Activated CD4-positive, alpha-beta T cell treated with anti-CD3 and anti-CD28 coated beads for 1 hour (primary cell): ENCODE measurements at regions not wholly inside any gene's neighbourhood (a gene's known extent, or its start where the extent isn't known, plus 50 kb on each side); places are given as distances from the start of the nearest gene placed in this dataset.

Source experiments
- DNase-seq: peaks from one replicate; pipeline ENCODE4 v3.0.0-alpha.2; 2020

DNA sequence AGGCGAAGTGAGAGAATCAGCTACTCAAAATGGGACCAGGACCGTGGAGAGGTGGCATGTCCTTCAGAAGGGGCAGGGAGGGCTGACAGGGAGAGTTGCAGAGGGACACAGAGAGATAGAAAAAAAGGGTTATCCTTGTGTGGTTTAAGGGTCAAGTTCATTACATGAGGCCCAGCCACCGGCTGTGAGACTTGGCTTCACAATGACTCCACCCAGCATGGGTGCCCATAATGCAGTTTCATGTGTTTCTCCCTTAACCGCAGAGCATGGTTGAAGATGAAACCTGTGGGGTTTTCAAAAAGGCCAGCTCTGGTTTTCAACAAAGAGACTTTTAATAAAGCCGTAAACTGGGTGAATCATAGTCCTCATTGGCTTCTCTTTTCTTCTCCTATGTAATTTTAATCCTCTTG is 164.6 kb downstream of the KLF5 start:
- DNase-seq = no peak

DNA sequence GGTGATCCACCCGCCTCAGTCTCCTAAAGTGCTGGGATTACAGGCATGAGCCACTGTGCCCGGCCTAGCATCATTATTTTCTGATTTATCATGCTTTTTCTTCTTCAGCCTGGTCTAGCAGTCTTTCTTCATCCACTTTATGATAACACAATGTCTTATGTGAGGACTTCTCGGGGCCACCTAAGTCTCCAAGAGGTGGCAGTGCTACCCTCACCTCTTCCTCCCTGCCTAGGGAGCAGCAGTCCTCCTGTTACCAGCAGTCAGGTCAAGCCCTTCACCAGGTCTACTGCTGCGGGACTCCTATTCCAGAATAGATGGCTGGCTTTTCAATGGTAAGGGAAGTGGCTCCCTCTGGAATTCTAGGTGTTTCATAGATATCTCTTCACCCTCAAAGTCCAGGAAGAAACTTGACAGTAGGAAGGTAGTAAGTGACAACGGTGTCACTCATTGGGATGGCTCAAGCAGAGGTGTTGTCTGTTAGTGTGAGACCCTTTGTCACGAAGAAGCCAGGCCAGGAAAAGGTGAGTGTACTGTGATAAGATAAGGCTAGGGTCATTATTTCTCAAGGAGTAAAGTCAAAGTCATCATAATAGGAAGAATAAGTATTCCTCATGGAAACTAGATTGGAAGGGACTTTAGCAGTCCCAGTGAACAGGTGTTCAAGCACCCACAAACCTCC is 164.0 kb downstream of the KLF5 start:
- DNase-seq = no peak

DNA sequence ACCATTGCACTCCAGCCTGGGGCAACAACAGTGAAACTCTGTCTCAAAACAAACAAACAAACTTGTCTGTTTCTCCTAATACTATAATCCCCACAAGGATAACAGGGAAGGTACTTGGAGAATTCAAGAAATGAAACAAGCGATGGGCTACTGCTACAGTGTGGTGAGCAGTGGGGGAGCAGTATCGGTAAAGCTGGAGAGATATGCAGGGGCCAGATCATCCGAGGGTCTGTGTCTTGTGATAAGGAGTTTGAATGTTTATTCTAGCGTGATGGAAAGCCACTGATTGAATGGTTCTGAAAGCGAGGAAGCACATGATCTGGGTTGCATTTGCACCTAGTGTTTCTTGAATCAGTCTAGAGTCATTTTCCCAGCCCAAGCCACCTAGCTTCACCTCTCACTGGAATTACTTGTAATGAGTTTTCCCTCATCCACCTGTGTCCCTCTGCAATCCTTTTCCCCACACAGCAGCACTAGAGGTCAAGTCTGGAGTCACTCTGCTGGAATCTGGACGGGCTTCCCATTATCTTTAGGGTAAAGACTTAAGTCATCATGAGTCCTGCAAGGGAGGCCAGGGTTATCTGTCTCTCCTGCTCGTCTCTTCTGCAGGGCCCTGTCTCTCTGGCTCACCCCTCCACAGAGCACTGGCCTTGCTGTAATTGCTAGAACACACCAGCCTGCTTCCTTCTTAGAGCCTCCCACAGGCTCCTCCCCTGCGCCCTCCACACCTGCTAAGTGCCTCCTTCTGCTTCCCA is 162.3 kb downstream of the KLF5 start:
- no peak for DNase-seq

DNA sequence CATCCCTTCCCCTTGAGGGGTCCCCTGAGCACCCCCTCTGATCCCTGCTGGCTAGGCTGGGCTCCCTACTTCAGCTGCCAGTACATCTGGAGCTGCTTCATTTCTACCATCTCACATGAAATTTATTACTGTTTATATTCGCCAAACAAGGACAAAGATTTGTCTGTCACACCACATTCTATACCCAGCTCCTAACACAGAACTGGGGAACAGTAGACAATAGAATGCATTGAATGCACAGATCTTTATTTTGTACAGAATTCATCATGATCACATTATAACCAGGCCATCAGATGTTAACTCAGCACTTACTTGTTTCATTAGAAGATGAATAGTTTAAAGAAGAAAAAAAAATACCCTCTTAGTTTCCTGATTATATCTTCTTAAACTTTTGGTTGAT is 159.4 kb downstream of the KLF5 start:
- no peak for DNase-seq

DNA sequence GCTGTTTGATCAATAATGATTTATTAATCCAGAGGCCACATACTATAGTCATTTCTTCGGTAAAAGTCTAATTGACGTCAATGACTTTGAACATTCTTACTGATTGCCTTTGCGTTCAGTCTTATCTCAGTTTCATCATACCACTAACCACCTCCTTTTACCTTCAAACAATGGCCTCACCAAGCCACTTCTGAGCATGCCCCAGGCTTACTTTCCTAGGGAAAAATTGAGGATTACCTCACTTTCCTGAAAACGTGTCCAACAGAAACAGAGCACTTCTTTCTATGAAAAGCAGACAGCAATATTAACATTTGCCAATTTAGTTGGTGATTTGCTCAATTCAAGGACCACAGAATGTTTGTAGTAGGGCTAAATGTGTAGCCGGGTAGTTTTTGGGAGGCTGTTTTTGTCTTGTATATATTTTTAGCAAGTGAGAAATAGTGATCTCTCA is 157.6 kb downstream of the KLF5 start:
- DNase-seq = no peak

DNA sequence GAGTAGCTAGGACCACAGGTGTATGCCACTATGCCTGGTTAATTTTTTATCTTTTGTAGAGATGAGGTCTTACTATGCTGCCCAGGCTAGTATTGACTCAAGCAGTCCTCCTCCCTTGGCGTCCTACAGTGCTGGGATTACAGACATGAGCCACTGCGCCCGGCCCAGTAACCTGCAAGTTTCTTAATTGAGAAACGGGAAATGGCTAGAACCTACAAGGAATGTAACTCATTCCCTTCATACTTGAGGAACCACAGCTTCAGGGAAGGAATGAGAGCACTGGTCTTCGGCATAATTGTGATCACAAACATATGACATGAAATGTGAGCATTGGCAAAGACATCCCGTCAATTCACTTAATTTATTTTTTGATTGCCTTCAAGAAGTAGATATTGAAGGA is 157.0 kb downstream of the KLF5 start:
- no peak for DNase-seq

DNA sequence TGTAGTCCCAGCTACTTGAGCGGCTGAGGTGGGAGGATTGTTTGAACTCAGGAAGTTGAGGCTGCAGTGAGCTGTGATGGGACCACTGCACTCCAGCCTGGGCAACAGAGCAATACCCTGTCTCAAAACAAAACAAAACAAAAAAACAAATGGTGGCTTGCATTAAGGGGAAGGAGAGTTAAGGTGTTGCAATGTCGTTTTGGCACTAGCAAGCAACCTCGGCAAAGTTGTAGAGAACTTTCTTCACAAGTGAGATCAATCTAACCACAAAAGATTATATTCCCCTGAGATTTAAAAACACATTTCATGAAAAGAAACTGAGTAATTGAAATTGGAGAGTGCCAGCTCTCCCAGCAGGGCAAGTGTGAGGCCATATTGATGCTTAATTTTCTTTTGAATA is 153.7 kb downstream of the KLF5 start:
- DNase-seq = no peak

DNA sequence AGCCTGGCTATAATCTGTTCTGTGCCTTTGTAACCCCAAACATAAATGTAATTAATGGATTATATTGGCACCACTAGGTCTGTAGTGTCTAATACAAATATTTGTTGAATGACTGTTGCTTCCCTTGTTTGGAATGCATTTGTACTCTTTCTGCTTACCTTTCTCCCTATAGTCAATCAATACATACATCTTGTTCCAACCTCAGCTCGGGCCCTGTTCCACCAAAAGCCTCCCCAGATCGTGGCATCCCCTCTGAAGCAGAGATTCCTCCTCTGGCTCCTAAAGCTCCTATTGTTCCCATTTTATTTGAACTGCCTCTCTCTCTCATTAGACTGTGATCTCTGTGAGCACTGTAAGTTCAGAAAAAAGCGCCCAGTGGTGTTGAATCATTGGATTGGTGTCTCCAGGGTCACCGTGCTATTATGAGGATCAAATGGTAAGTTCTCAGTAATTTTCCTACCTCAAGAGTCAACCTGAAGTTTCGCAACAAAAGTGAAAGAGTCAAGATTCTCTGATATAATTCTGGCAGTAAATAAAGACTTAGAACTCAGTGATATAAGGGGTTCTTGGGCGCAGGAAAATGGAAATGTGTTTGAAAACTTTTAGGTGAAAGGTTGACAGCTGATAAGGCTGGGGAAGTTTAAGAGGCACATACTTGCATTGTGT is 151.5 kb downstream of the KLF5 start:
- DNase-seq = no peak

DNA sequence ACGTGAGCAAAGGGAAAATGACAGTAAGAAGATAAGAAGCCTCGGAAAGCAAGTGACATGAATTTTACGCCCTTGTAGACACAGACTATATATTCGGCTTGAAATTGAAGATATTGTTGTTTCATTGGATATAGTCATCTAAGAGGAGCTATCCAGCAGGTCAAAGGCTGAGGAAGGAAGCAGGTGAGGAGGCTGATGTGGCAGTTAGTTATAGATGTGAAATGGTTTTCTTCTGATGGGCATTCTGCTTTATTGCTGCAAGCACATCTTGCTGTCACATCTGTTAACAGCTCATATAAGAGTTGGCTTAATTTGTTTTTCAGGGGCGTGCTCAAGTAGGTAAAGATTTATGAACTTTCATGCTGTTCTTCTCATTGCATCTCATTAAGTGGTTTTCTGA is 146.1 kb downstream of the KLF5 start:
- no peak for DNase-seq

DNA sequence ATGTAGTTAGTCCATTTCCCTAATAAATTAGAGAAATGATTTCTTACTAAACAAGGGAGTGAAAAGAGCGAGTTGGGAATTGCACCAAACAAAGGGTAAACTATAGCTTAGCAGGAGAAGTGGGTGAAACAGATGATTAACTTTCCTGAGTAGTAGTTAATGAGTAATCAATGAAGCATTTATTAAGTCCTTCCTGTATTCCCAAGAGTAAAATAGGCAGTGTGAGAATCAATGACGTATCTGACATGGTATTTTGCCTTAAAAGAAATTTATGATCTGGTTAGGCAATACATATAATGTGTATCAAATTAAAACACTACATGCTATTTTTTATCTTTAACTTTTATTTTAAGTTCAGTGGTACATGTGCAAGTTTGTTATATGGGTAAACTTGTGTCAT is 142.8 kb downstream of the KLF5 start:
- DNase-seq = no peak

DNA sequence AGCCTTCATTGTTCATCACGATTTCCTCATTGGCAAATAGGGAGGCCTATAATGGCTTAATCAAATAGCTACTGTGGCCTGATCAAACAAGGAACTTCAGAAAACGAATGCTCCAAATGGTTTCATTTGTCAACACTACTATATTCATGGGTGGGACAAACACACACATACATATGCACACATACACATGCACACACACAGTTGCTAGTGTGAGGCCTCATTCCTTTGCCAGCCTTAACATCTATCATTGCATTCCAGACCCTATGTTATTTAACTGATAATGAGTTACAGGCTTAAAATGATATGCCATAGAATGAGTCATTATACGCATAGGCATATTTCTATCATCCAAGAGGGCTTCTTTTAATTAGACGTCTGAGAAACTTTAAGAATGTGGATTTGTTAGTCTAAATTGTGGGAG is 140.2 kb downstream of the KLF5 start:
- no peak for DNase-seq

DNA sequence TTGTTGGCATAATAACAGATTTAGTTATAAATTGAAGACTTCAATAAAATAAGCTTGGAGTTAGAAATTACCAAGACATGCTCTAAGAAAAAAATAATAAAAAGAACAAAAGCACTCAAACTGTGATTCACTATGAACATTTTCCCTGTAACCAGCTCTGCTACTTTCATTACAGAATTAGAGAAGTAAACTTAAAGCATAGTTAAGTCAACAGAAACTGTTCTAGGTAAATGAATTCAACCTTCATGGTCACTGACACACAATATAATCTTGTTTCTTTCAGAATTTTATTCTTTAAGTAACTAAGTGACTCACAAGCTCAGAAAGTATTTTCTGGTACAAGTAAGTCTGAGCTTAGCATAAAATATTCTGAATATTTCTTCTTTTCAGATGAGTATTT is 136.3 kb downstream of the KLF5 start:
- no peak for DNase-seq

DNA sequence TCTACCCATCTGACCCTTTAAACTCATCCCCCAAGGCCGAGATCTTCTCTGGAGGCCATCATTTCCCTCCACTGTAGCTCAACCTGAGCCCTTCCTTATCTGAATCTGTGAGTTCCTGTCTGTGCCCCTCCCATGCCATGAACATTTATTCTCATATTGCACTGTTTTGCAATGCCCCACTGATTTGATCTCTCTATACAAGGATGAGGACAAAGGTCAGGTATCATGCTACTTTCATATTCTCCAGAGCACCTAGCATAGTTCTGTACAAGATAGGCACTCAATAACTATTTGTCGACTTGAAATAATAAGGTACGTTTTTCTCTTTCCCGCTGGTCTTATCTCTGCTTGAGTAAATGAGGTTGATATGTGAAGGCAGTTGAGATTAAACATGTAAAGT is 135.5 kb downstream of the KLF5 start:
- DNase-seq = no peak

DNA sequence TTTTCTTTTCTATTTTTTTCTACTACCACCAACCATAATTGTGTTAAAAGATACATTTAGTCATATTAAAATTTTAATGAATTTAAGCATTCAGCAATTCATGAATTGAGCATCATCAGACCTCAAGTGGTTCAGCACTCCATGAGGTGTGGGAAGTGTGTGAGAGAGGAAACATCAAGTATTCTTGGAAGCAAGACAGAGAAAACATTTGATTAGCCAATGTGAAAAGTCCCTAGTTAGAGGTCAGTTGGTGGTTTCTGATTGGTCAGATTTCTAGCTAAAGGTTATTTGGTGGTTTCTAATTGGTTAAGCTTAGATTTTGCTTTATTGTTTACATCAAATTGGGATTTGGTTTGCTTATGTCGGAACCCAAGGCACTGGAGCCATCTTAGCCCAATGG is 134.7 kb downstream of the KLF5 start:
- no peak for DNase-seq

DNA sequence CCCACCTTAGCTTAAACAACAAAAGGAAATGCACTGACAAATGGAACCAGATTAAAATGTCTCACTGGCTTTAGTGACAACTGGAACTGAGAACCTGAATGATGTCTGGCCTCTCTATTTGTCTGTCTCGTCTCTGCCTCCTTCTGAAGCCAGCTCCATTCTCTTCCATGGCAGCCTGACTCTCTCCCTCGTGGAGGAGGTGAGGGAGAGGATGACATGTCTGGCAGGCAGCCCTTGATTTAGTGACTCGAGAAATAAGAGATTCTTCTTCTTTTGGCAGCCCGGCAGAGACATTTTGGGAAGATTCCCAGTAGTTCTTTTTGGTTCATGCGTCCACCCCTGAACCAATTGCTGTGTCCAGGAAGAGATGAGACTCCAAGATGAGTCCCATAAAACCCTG is 131.7 kb downstream of the KLF5 start:
- DNase-seq = no peak

DNA sequence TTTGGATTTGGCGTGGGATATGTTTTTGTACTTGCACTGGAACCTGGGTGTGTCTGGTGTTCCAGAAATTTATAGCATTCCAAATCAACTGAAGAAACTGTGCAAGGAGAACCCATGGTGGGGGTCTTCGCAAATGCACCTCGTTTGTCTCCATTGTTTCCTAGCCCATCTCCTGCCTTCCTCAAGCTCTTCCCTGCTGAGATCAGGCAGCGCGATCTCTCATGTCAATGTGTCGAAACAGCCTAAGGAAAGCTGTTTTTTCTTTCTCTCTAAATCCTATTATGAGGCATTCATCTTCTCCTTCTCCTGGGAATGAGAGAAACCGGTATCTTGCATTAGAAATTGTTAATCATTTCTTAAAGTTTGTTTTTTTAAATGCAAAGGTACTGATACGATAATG is 131.0 kb downstream of the KLF5 start:
- no peak for DNase-seq

DNA sequence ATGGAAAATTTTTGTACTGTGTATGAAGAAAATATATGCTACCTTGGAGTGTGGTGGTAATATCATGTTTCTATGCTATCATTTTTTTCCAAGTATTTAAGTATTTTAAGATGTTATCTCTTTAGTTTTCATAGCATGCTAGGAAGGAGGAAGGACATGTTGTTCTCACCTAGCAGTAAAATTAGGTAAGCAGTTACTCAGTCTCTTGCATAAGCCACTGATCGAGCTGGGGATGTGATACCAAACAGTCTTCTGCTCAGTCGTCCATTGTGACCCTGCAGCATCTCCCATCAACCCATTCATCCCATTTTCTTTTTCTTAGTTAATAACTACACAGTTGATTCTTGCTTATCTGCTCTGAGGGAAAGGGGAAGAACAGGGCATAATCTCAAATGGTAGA is 130.6 kb downstream of the KLF5 start:
- no peak for DNase-seq

DNA sequence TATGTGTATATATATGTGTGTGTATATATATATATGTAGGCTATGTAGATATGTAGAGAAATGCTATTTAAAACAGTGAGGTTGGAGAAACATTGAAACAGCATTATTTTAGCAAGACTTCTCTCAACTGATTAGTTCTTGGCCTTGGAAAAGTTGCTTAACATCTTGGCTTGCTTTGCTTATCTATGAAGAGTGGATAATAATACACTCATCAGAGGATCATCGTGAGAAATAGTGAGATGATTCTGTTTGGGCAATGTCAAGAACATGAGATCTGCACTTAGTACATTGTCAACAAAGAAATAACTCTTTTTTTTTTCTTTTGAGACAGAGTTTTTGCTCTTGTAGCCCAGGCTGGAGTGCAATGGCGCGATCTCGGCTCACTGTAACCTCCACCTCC is 128.3 kb downstream of the KLF5 start:
- no peak for DNase-seq

DNA sequence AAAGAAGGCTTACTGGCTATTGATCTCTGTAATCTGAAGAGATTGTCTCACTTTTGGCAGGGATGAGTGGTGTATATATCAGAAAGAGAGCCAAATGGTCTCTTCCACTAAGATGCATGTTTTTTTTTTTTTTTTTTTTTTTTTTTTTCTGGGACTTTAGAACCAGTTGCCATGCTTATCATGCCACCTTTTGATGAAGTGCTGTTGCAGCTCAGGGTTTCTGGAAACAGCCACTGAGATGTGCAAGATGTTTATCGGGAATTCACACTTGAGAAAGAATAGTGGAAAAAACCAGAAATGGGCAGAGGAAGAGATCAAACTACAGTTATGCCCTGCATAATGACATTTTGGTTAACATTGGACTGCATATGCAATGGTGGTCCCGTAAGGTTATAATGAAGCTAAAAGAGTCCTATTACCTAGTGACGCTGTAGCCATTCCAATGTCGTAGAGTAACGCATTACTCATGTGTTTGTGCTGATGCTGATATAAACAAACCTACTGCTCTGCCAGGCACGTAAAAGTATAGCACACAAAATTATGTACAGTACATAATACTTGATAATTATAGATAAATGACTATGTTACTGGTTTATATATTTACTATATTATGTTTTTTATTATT is 121.0 kb downstream of the KLF5 start:
- no peak for DNase-seq

DNA sequence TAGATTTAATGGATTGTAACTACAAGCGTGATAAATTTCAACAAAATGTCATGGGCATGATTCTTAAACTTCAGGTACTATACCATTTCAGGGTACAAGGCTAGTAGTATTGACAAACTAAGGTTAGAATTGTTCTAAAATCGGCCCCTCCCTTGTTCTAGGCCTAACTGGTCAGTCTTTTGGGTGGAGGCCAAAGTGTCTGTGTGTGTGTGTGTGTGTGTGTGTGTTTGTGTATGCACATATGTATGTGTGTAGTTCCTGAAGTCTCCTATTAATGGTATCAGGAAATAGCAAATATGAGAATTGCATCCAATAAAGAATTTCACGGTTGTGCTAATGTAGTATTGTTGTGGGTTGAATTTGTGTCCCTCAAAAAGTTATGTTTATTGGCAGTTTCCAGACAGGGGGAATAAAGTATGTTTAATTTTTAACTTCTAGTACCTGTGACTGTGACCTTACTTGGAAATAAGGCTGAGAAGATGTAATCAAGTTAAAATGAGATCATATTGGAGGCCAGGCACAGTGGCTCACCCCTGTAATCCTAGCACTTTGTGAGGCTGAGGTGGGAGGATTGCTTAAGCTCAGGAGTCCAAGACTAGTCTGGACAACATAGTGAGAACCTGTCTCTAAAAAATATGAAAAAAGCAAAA is 119.2 kb downstream of the KLF5 start:
- no peak for DNase-seq

DNA sequence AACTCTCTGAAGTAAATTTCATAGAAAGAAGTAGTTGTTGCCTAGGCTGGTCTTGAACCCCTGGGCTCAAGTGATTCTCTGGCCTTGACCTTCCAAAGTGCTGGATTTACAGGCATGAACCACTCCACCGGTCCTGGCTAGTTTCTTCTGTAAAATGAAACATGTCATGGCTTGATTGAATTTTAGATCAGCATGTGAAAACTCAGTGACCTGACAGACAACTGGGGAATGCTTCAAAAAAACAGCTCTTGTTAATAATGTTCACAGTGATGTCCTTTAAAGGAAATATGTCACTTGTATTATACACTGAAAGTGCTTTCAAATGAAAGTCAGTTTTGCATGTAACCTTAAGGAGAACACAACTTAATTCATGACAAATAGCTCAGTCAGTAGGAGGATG is 118.2 kb downstream of the KLF5 start:
- no peak for DNase-seq

DNA sequence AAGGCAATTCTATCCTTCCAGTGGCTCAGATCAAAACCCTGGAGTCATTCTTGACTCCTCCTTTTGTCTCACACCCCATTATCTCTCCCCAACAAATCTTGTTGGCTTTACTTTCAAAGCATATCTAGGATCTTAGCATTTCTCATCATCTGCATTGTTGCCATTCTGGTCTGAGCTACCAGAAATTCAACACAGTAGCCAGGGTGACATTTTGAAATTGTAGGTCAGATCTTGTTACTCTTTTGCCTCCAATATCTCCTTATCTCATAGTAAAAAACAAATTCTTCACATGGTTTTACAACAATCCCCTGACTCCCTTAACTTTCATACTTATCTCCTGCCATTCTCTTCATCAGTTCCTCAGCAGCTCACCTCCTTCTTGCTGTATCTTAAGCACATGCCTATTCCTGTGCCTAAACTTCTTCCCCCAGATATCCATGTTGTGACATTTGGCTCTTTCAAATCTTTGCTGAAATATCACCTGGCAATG is 115.8 kb downstream of the KLF5 start:
- DNase-seq = no peak

DNA sequence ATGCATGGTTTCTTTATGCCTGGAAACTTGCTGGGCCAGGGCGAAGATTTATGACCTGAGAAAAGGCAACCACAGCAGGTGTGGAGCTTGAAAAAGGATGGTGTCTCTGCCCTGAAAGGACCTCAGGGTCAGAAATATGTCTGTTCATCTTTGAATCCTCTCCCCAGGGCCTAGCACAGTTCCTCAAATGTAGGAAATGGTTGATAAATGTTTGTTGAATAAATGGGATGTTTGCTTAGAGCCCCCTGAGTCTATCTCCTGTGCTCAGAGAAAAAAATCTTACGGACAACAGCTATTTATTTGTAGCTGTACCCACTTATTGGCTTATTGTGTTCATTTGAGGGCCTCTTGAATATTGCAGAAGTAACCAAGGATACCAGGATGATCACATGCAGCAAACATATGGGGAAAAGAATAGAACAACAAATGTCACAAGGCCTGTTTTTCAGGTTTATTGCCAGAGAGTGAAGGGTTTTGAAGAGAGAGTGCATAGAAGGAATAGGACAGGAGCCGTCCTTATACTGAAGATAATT is 114.5 kb downstream of the KLF5 start:
- no peak for DNase-seq
